Daoy (cell line): ENCODE measurements at regions not wholly inside any gene's neighbourhood (a gene's known extent, or its start where the extent isn't known, plus 50 kb on each side); places are given as distances from the start of the nearest gene placed in this dataset.
A peak's percentile ranks its signal among the peaks of the same experiment; 100 is the strongest.
"Not testable (repeated sequence)": the region's sequence is repeated elsewhere in the genome, so short reads cannot be mapped to it uniquely, and the experiment has no call there.

ENCODE experiments used
- DNase-seq: peaks from one replicate; pipeline ENCODE4 v3.0.0-alpha.2; 2015; ENCODE audit warnings: low read depth

- DNase-seq: peak; percentile 72
Observed at GRCh38 chr6:25181923-25182322, 97.3 kb upstream of the CARMIL1 start.

- no peak for DNase-seq
Observed at GRCh38 chr6:25186919-25187318, 92.3 kb upstream of the CARMIL1 start.

GRCh38 chr6:25188232-25188631, 90.9 kb upstream of the CARMIL1 start:
- no peak for DNase-seq

GRCh38 chr6:25192590-25193459, 86.3 kb upstream of the CARMIL1 start:
- DNase-seq: peak; percentile 84

GRCh38 chr6:25193460-25194171, 85.6 kb upstream of the CARMIL1 start:
- peak; percentile 93 for DNase-seq

GRCh38 chr6:25194172-25194678, 84.9 kb upstream of the CARMIL1 start:
- no peak for DNase-seq

- no peak for DNase-seq
Observed at GRCh38 chr6:25196464-25196863, 82.7 kb upstream of the CARMIL1 start.

- DNase-seq: no peak
Observed at GRCh38 chr6:25197111-25197510, 82.1 kb upstream of the CARMIL1 start.

GRCh38 chr6:25199544-25199943, 79.6 kb upstream of the CARMIL1 start:
- no peak for DNase-seq

- DNase-seq: peak; percentile 39
Observed at GRCh38 chr6:25202504-25202903, 76.7 kb upstream of the CARMIL1 start.

- no peak for DNase-seq
Observed at GRCh38 chr6:25205629-25206028, 73.5 kb upstream of the CARMIL1 start.

- not testable (repeated sequence) for DNase-seq
Observed at GRCh38 chr6:25207453-25208155, 71.6 kb upstream of the CARMIL1 start.

GRCh38 chr6:25215881-25216280, 63.3 kb upstream of the CARMIL1 start:
- no peak for DNase-seq

GRCh38 chr6:25217302-25217701, 61.9 kb upstream of the CARMIL1 start:
- no peak for DNase-seq

GRCh38 chr6:25217829-25218228, 61.3 kb upstream of the CARMIL1 start:
- no peak for DNase-seq

GRCh38 chr6:25218346-25218745, 60.8 kb upstream of the CARMIL1 start:
- DNase-seq: no peak

GRCh38 chr6:25219216-25219916, 59.8 kb upstream of the CARMIL1 start:
- no peak for DNase-seq

GRCh38 chr6:25219917-25220278, 59.3 kb upstream of the CARMIL1 start:
- DNase-seq: no peak

- no peak for DNase-seq
Observed at GRCh38 chr6:25220857-25221256, 58.3 kb upstream of the CARMIL1 start.

- DNase-seq: no peak
Observed at GRCh38 chr6:25222006-25222678, 57.0 kb upstream of the CARMIL1 start.

- peak; percentile 76 for DNase-seq
Observed at GRCh38 chr6:25223490-25223991, 55.6 kb upstream of the CARMIL1 start.
